Endothelial cell of umbilical vein (primary cell): ENCODE measurements at regions not wholly inside any gene's neighbourhood (a gene's known extent, or its start where the extent isn't known, plus 50 kb on each side); places are given as distances from the start of the nearest gene placed in this dataset.

Source experiments
- BruUV-seq: library from RNA; stranded (reverse); fragments of 400-500 nt; replicated peaks from 2 replicates; lab custom pipeline; 2021; lab: Mats Ljungman, UMichigan
- CTCF ChIA-PET: fragments of 300-600, 350-600 bp; sonication (Branson Sonifier 250); formaldehyde crosslinking; loops from one replicate; lab custom pipeline; 2021; ENCODE audit warnings: antibody characterized with exemption, inconsistent platforms; lab: Charles Lee
- POLR2A ChIA-PET: fragments of 300-600, 350-600 bp; sonication (Branson Sonifier 250); formaldehyde crosslinking; loops from one replicate; lab custom pipeline; 2021; ENCODE audit warnings: antibody characterized with exemption, inconsistent platforms; lab: Charles Lee
- DNase-seq: peaks from one replicate; pipeline ENCODE4 v3.0.0-alpha.2; 2011; ENCODE audit warnings: low read depth, low spot score
- FAIRE-seq: peaks from 2 replicates; lab custom pipeline; 2011; peaks lifted over from hg19 to GRCh38; lab: Jason Lieb, UNC
- H2AFZ ChIP-seq: 2 replicates; pipeline ENCODE4 v1.6.0; 2012; ENCODE audit warnings: low read depth, low read length, control low read depth, inconsistent platforms
- H3K27ac ChIP-seq: 2 replicates; pipeline ENCODE4 v1.5.1; 2011; ENCODE audit warnings: low read depth, mild to moderate bottlenecking, control low read depth, low read length, moderate library complexity; ENCODE audit not compliant: insufficient read depth
- H3K27me3 ChIP-seq, 2 experiments: 2 replicates each; pipeline versions ENCODE4 v1.6.0 to v1.6.1; 2011; ENCODE audit warnings: low read length in 2 of 2, mixed read lengths in 1 of 2; ENCODE audit not compliant: control insufficient read depth in 2 of 2, insufficient read depth in 2 of 2
- H3K36me3 ChIP-seq, 2 experiments: 2 replicates in 1 of 2; 3 replicates in 1 of 2; pipeline ENCODE4 v1.5.1; 2011; ENCODE audit warnings: low read length in 2 of 2, mild to moderate bottlenecking in 1 of 2, moderate library complexity in 1 of 2; ENCODE audit not compliant: control insufficient read depth in 2 of 2, insufficient read depth in 2 of 2; ENCODE audit errors: extremely low read depth in 1 of 2
- H3K4me1 ChIP-seq: 3 replicates; pipeline ENCODE4 v1.5.1; 2011; ENCODE audit warnings: mild to moderate bottlenecking, low read length; ENCODE audit not compliant: control insufficient read depth, insufficient read depth; ENCODE audit errors: extremely low read depth
- H3K4me2 ChIP-seq: 2 replicates; pipeline ENCODE4 v1.6.1; 2011; ENCODE audit warnings: low read length, control low read depth, mixed read lengths; ENCODE audit not compliant: insufficient read depth
- H3K4me3 ChIP-seq, 3 experiments: fragments of 200-600 bp in 1 of 3; sonication (generic), shearing (Covaris generic) in 1 of 3; replicated peaks in 1 of 3; 2 replicates each; pipeline ENCODE4 v1.5.1; 2011 to 2016; ENCODE audit warnings: control low read depth in 3 of 3, low read length in 3 of 3, mild to moderate bottlenecking in 2 of 3, inconsistent platforms in 1 of 3, low read depth in 1 of 3, moderate library complexity in 1 of 3; ENCODE audit not compliant: insufficient read depth in 1 of 3
- H3K79me2 ChIP-seq: 2 replicates; pipeline ENCODE4 v1.6.0; 2012; ENCODE audit warnings: low read length, inconsistent platforms; ENCODE audit not compliant: control insufficient read depth, insufficient read depth
- H3K9ac ChIP-seq: replicated peaks from 2 replicates; pipeline ENCODE3; 2011; ENCODE audit warnings: low read length, control low read depth; ENCODE audit not compliant: insufficient read depth; ENCODE audit errors: extremely low read depth
- H3K9me1 ChIP-seq: replicated peaks from 3 replicates; pipeline ENCODE4 v1.6.0; 2011; ENCODE audit warnings: mild to moderate bottlenecking, low read length; ENCODE audit not compliant: control insufficient read depth, insufficient read depth; ENCODE audit errors: extremely low read depth
- H3K9me3 ChIP-seq: replicated peaks from 2 replicates; pipeline ENCODE4 v1.5.1; 2012; ENCODE audit warnings: low read length, inconsistent platforms; ENCODE audit not compliant: control insufficient read depth, insufficient read depth
- H4K20me1 ChIP-seq: replicated peaks from 2 replicates; pipeline ENCODE3; 2011; ENCODE audit warnings: mild to moderate bottlenecking, low read length; ENCODE audit not compliant: control insufficient read depth, insufficient read depth; ENCODE audit errors: extremely low read depth
- CTCF ChIP-seq, 2 donors: IDR thresholded peaks; 1 replicate in 1 of 2; 2 replicates in 1 of 2; pipeline ENCODE4 v1.5.1; 2011; ENCODE audit warnings: low read length in 2 of 2, mild to moderate bottlenecking in 2 of 2, moderate library complexity in 2 of 2, control low read depth in 1 of 2, inconsistent platforms in 1 of 2, low read depth in 1 of 2; ENCODE audit not compliant: insufficient read depth in 1 of 2; ENCODE audit errors: extremely low read depth in 1 of 2
- EZH2 ChIP-seq: IDR thresholded peaks from 2 replicates; pipeline ENCODE4 v1.6.1; 2012; ENCODE audit warnings: borderline replicate concordance, low read depth, mild to moderate bottlenecking, moderate library complexity, low read length, inconsistent platforms; ENCODE audit not compliant: severe bottlenecking
- FOS ChIP-seq: IDR thresholded peaks from 2 replicates; pipeline ENCODE4 v1.6.1; 2011; ENCODE audit warnings: mild to moderate bottlenecking, low read length, moderate library complexity, borderline replicate concordance; ENCODE audit not compliant: insufficient read depth
- GATA2 ChIP-seq: IDR thresholded peaks from 2 replicates; pipeline ENCODE4 v1.7.0; 2011; ENCODE audit warnings: low read depth, mild to moderate bottlenecking, moderate library complexity, mixed read lengths, low read length; ENCODE audit not compliant: insufficient read length, insufficient read depth
- JUN ChIP-seq: IDR thresholded peaks from 2 replicates; pipeline ENCODE4 v1.6.1; 2011; ENCODE audit warnings: borderline replicate concordance, low read depth; ENCODE audit not compliant: insufficient read length, insufficient read depth
- MAX ChIP-seq: IDR thresholded peaks from 2 replicates; pipeline ENCODE4 v1.6.1; 2011; ENCODE audit not compliant: insufficient read depth, insufficient read length
- MYC ChIP-seq: IDR thresholded peaks from one replicate; pipeline ENCODE4 v1.6.1; 2011; ENCODE audit warnings: mild to moderate bottlenecking, low read depth, low read length
- POLR2A ChIP-seq: IDR thresholded peaks from 2 replicates; pipeline ENCODE4 v1.6.1; 2012; ENCODE audit warnings: low read depth, mild to moderate bottlenecking, control low read depth, low read length
- POLR2AphosphoS5 ChIP-seq: IDR thresholded peaks from 2 replicates; pipeline ENCODE4 v1.6.1; 2012; ENCODE audit warnings: low read depth, mild to moderate bottlenecking, control low read depth, low read length, moderate library complexity; ENCODE audit not compliant: insufficient read depth
- dilution Hi-C: fragments of 300-500 bp; cut with MboI; formaldehyde crosslinking; loops from one replicate; pipeline ENCODE4 v1.15.0; 2019; ENCODE audit warnings: low sequenced_read_pairs; ENCODE audit not compliant: extremely low pct_ligation_motif_present
- intact Hi-C: fragments of 100-400 bp; cut with micrococcal nuclease; formaldehyde crosslinking; loops from one replicate; pipeline ENCODE4 v1.10.0; 2022

- Histone ChIP-seq H3K79me2 (no peaks in the 10 kb centered on the region), H3K9me3 (peaks cover 5% of the 10 kb centered on the region), H2AFZ (no peak overlapping the region), H3K4me3 (no peak overlapping the region), H3K27ac (no peak overlapping the region), H3K4me2 (no peak overlapping the region), H3K36me3 (no peaks in the 10 kb centered on the region), H3K9ac (no peak overlapping the region), H3K9me1 (no peaks in the 10 kb centered on the region), H3K4me1 (no peaks in the 10 kb centered on the region), H4K20me1 (no peaks in the 10 kb centered on the region), H3K27me3 (no peaks in the 10 kb centered on the region)
- no peak for FAIRE-seq
- intact Hi-C loops: no loop called here
- POLR2A ChIA-PET: no interaction called here
- no TSS peak for BruUV-seq
- TF ChIP-seq MAX (no peak), POLR2AphosphoS5 (no peak), GATA2 (no peak), POLR2A (no peak), FOS (no peak), CTCF (IDR thresholded peaks at IDR 0.05; ENCODE audit: extremely low read depth in 1 of 2, insufficient read depth in 1 of 2, low read depth in 1 of 2, low read length in 2 of 2) (no peak), MYC (no peak), EZH2 (no peak), JUN (no peak)
- dilution Hi-C loops: no loop called here
- no peak for DNase-seq
- CTCF ChIA-PET: no interaction called here
Measured at GRCh38 chr22:49023161-49023878, 804.4 kb downstream of the BRD1 start.
